Activated CD8-positive, alpha-beta memory T cell treated with anti-CD3 and anti-CD28 coated beads for 4 hours (primary cell): ENCODE measurements at regions not wholly inside any gene's neighbourhood (a gene's known extent, or its start where the extent isn't known, plus 50 kb on each side); places are given as distances from the start of the nearest gene placed in this dataset.

Experiments used
- DNase-seq, 2 donors: peaks; one replicate each; pipeline ENCODE4 v3.0.0-alpha.2; 2020; ENCODE audit warnings: low read depth in 2 of 2

DNA sequence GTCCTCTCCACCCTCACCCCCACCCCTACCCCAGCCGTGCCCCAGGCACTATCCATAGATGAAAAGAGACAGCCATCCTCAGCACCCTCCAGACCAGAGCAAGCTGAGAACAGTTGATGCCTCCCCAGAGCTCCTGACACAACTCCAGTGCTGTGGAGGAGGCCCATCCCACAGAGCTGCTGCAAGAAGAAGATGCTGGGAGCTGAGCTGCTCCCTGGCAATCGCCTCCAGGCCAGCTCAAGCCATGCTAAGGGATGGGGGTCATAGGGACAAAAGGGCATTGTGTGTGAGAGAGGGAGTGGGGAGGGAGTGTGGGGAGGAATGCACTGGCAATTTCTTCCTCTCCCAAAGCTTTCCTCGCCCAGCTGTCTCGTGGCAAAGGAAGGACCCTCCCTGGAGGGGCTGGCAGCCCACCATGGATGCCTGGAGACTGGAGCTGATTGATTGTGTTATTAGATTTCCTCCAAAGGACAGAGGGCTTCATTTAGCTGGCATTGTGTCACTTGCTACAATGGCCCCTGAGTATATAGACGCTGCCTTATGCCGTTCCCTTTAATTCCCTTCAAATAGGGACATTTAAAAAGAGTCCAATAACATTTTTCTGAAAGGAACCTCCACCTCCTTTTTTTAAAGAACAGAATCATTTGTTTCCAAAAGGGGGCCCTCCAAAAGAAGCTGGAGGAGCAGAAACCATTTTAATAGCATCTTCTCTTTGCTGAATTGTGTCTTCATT, 476.4 kb downstream of the FOXO1 start:
- DNase-seq, result no peak

DNA sequence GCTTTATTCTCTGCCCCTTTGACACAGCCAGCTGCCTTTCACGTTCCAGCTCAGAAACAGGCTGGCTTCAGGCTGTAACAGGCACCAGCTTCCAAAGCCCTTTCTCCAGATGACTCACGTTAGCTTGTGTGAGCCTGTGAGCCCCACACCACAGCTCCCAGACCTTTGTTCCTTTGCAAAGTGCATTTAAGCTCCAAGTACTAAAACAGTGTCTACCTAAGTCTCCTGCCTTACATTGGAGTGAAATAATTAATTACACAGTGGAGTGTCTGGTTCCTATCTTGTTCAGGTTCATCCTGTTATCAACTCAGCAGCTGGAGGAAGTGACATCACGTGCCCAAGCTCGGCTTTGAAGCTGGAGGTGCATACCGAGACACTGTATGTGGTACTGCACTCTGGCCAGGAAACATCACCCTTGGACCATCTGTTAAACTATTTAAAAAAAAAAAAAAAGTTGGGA, 475.8 kb downstream of the FOXO1 start:
- peak in 1 of 2 donors; percentile 49 for DNase-seq

DNA sequence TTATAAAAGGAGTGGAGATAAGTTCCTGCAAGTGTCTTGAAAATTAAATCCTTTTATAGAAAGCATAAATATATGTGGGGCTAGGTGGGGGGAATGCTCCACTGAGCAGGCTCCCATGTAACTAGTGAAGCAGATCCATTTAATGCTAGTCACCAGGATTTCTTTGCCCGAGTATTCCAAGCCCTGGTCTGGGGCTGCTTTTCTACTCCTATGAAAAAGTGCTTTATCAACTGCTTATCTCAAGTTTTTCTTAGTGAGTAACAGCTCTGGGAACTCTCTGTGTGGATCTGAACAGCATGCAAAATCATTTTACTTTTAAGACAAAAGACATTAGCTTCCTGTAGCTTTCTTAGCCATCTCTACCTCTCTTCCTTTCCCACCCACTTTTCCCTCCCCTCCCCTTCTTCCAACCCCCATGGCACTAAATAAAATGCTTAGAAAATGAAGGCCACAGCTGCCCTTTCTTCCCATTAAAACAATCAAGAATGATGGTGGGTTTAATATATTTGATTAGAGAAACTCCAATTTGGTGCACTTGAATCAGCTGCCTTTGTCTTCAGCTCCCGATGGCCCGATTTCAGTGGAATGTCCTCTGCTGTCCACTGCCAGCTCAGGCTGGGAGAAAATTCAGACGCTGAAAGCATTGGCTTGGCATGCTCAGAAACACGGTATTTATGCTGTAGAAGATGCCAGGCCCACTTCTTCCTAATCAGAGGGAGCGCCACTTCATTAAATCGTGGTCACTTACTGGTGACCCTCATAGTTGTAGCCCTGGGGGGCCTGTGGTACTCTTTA, 475.1 kb downstream of the FOXO1 start:
- DNase-seq, result no peak

DNA sequence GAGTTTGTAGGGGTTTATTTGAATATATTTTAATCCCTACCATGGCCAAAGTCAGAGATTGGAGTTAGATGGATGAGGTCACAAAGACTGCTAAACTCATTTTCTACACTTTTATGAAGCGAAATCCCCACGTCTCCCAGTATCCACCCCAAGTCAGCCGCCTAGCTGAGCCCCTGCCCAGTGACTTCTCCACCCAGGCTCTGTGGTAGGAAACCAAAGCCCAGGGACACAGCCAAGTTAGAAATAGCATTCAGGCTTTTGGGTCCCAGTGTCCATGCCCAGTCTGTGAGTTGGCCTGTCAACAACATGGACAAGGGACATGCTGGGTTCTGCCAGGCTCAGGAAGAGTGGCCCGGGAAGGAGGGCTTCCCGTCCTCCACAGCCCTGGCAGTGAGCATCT, 474.0 kb downstream of the FOXO1 start:
- no peak for DNase-seq

DNA sequence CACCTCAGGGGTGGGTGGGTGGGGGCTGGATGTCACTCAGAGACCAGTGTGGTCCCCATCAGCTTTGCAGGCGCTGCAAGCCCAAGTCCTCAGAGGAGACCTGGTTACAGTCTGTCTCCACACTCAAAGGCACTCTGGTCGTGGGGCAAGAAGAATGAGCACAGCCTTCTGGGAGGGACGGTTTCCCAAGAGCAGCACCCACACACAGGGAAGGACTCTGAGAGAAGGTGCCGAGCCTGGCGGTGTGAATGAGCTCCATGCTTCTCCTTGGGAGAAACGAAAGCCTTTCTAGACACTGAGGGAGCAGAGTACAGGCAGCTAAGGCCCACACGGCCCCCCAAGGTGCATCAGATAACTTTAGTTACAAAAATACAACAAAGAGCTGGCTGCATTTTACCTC, 473.6 kb downstream of the FOXO1 start:
- no peak for DNase-seq

DNA sequence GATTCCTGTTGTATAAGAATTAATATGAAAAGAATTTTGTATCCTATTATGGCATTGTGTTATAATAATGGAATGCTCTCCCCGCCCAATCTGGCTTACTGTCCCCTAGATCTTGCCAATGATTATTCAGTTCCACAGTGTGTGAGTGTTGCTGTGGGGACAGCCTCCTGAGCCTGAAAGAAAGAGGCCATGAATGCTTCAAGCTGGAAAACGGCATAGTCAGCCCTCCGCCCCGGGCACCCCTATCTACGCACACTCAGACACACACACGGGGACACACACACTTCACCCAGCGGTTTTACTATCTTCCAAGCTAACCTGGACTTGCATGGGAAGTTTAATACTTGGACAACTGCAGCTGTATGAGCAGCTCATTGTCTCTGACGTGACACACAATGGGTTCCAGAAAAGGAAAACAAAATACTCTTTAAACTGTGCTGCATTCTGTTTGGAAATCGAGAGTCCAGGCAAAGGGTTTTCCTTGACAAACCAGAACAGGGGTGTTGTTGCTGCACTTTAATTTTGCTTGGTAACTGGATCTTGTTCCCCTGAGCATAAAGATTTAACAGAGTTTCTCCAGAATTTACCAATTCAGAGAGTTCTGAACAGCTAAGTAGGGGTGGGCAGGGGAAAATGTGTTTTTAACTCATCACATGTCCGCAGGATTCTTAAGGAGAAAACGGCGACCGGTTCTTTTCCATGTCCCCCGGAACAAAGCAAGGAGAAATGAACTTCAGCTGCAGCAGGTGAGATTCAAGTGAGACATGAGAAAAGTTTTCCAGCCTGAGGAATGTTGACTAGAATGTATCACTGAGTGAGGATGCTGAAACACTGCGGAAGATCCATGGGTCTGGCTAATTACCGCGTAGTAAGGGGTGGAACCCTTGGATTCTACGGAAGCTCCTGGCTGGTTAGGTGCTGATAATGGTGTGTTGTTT, 472.9 kb downstream of the FOXO1 start:
- no peak for DNase-seq

DNA sequence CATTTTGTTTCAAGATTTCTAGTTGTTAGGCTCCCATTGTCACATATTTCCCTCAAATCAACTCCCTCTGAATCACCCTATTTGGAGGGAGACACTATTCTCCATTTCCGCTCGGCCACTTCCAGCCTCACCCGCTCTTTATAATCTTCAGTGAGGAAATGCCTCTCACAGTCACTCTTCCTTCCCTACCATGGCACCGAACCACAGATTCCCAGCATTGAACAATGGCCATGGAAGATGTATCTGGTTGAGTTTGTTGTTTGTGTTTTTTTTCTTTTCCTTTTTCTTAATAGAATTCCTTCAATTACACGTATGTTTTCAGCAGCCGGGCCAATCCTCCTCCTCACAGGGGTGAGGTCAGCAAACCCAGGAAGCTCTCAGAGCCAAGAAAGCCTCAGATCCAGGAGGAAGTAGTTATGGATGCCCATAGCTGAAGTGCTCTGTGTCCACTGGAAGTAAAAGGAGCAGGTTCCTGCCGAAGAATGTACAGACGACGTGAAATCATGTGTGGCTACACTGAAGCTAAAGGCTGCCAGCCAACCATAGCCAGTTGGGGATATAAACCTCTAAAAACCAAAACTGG, 472.1 kb downstream of the FOXO1 start:
- DNase-seq, result no peak

DNA sequence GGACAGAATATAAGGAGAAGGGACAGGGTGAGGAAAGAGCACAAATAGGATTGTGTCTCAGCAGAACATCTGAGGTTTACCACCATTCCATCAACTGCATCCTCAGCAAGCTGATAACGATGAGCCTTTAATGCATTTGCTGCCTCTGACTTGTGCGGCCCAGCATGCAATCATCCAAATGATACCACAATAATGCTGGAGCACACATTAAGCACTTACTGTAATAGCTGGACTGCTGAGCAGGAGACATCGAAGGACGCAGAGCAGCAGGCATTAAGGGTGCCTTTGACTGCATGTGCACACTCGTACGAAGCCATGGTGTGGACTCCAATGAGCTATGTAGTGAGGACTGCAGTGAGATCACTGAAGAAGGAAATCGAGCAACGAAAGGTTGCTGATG, 469.4 kb downstream of the FOXO1 start:
- no peak for DNase-seq

DNA sequence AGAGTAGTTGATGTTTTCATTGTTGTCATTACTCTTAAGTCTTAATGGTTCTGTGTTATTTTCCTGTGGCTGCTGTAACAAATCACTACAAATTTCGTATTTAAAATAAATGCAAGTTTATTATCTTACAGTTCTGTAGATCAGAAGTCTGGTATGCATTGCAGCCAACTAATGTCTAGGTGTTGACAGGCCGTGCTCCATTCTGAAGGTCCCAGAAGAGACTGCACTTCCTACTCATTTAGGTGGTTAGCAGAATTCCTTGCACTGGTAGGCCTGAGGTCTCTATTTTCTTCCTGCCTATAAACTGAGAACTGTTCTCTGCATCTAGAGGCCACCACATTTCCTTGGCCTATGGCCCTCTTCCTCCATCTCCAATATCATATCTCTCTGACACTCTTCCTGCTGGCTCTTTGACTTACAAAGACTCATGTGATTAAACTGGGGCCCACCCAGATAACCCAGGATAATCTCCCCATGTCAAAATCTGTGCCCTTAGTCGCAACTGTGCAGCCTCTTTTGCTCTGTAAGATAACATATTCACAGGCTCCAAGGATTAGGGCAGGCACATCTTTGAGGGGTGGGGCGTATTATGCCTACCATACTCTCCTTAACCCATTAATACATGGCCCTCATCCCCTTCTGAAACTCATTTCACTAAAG, 468.4 kb downstream of the FOXO1 start:
- no peak for DNase-seq

DNA sequence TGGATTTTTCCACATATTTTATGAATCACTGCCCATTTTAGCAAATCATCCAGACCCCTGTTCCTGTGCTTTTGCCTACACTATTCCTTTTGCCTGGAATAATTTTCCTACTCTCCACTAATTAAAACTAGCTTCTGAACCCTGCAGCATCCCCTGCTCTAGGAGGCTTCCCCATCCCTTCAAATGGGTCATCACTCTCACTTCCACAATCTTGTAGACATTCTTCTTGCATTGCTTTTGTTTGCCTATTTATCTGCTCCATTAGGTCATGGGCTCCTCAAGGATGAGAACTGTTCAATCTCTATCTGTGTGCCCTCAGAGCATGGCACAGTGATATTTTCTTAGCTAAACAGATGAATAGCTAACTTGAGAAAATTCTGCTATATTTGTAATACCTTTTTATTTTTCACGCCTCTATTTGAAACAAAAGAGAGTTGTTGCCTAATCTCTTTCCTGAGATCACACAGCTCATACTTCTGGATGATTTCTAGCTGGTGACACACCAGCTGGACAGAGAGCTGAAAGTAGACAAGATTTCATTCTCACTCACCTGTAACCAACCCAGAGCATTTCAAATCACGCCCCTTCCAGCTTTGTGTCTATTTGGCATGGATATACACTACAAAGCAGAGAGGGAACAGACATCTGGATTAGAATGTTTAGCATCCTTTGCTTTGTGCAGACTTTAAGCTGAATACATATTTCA, 466.0 kb downstream of the FOXO1 start:
- no peak for DNase-seq

DNA sequence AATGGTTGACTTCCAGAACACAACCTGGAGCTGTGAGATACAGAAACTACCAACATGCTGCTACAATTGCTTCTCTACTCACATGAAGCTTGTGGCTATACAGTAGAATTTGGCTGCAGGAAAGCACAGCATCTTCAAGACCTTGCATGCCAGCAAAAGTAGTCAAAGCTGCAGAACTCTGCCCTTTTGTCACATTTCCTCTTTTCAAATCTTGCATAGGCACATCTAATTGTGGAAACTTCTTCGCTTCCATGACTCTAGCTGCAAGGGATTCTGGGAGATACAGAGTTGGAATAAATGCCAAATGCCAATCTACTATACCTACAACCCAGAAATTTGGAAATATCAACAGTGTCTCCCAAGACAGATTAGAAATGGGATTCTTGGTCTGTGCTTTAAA, 462.2 kb downstream of the FOXO1 start:
- DNase-seq, result no peak

DNA sequence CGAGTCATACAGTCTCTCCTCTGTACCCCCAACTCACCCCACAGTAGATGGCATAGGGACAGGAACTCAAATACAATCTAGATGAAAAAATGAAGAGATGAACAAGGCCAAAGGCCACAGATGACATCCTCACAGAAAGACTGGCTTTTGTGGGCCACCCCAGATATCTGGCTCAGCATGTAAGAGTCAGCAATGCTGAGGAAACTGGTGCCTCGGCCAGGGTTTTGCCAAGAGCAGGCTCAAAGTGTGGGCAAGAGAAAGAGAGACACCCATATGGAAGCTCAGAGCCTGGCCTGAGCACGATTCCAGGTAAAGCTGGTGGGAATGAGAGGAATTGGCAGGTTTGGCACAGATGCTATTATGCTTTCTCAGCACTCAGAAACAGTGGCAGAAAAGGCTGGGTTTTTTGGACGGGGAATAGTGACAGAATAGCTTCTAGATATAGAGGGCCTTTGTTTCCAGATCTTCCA, 460.6 kb downstream of the FOXO1 start:
- no peak for DNase-seq

DNA sequence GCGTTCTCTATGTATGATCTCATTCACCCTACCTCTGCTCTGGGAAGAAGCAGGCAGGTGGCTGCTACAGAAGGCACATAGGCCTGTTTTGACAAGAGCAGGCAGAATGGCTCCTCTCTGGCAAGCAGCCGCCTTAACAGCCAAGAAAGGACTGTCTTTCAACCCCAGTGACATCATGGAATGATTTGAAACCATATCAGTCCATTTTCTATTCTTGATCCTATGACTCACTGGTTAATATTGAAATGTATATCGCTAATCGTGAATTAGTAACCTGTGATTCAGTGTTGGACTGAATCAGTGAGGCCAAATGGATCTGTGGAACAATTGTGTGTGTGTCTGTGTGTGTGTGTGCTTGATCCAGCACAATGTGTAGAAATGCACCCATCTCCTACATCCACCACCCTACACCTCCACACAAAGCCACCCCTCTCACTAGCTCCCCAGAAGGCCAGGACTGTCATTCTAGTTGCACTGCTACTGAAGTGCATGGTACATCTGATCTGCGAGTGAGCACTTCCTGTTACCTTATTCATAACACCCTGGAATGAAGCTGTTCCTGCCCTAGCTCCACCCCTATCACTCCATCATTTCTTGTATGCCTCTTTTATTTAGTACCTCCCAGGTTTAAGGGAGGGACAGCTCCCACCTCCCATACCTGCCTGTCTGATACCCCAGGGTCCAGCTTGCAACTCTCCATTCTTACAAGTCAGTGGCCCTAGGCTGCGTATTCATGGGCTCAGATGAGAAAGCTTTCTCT, 460.0 kb downstream of the FOXO1 start:
- DNase-seq, result no peak

DNA sequence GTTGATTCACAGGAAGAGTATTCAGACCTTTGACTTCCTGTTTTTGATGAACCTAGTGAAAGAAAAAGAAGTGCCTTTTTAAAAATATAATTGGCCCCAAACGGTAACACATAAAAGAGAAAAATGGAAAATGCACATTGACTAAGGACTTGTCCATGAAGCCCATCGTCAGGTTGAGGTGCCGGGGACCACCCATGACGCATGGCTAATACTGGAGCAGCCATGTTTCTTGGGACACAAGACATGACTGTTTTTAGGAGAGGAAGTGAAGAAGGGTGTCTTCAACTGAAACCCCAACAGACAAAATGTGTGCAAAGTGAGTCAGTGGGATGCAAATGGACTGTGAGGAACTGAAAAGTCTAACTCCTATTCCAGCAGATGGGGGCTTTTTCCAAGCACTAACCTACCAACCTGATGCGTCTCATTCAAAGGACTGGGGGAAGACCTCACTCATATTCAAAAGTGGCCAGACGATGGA, 459.4 kb downstream of the FOXO1 start:
- no peak for DNase-seq

DNA sequence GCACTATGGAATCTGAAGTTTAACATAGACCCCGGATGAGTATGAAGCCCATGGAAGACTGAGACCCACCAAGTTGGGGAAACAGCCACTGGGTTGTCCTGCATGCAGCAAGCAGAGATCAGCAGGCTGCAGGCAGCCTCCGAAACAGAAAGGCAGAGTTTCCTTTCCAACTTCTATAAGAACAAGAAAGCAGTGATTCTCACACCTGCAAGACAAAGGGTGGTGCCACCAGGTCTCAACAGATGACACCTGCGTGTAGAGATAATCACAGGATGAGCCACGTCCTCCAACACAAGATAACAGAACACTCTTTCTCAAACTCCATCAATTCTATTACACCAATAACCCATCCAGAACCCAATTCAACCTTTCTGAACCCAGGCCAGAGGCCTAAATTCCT, 457.9 kb downstream of the FOXO1 start:
- no peak for DNase-seq

DNA sequence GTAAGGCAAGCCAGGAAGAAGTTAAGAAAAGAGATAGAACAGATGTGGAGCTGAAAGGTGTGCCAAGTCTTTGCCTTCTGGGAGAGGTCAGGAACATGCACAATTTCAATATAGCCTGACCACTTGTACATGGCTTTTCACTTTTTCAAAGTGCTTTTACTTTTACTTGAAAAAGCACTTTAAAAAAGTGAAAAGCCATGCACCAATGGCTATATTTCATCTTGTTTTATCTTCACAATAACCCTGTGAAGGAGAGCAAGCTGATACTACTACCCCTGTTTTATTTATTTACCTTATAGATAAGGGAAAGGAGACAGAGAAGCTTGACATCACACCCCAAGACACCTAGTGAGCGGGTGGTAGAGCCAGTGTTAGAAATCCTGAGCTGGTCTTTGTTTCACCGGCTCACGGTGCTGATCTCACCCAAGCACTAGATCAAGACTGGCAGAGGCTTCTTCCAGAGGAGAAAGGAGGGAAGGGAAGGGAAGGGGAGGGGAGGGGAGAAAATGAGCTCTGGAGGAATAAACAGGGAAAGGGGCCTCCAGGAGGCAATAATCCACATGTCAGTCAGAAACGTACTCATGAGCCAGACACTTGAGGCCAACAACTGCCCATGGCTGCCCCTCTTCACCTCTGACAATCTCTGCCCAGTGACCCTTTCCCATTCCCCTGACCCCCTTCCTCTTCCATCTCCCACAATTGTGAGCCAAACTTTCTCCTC, 455.4 kb downstream of the FOXO1 start:
- DNase-seq, result no peak

DNA sequence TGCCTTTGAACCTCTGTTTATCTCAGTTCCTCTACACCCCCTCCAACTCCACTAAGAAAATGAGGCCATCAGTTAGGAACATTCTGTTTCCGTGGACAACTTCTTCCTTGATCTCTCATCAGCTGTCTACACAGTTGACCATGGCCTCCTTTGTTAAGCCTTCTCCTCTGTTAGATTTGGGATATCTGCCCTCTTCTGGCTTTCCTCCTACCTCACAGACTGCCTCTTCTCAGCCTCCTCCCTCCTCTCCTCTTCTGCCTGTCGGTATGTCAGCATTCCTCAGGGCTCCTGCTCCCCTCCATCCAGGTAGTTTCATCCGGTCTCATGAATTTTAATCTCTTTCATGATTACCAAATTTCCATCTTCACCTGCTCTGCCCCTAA, 454.9 kb downstream of the FOXO1 start:
- no peak for DNase-seq

DNA sequence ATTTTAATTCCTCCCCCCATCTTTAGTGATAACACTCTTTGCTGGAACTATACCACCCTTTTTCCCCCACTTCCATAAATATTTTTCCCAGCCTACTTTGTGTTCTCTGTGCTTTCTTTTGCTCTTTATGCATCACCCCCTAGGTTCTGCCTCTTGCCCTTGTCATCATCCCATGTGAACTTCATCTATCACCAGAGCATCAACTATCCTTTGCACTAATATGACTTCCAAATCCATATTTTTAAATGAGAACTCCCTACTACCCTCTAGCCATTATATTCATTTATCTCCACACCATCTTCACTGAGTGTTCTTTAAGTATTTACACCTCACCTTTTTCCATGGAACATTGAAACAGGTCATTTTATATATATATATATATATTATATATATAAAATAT, 452.7 kb downstream of the FOXO1 start:
- DNase-seq, result no peak

DNA sequence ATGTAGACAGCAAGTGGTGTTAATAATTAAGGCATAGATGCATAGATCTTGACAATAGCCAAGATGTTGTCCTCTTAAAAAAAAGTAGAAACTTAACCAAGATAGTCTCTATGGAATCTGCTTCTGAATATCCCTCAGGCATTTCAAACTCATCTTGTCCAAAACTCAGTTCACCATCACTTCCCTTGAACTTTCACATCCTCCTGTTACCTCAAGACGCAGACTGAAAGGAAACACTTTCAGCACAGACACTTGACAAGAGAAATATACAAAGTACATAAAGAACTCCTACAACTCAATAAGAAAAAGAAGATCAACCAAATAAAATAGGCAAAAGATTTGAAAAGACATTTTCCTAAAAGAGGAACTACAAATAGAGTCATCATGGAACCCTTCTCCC, 451.1 kb downstream of the FOXO1 start:
- no peak for DNase-seq
